H1 (cell line): ENCODE measurements at regions not wholly inside any gene's neighbourhood (a gene's known extent, or its start where the extent isn't known, plus 50 kb on each side); places are given as distances from the start of the nearest gene placed in this dataset.

Source experiments
- CTCF ChIA-PET: fragments of 300-600 bp; sonication (Branson Sonifier 250); formaldehyde crosslinking; loops from one replicate; lab custom pipeline; 2021; ENCODE audit not compliant: partially characterized antibody; lab: Charles Lee
- POLR2A ChIA-PET: fragments of 300-600 bp; sonication (Branson Sonifier 250); formaldehyde crosslinking; loops from one replicate; lab custom pipeline; 2021; ENCODE audit warnings: inconsistent platforms; ENCODE audit not compliant: partially characterized antibody; lab: Charles Lee
- DNase-seq, 2 experiments: peaks; one replicate each; pipeline versions ENCODE4 v3.0.0 to v3.0.0-alpha.2; 2010 to 2022; ENCODE audit warnings: low spot score in 2 of 2, low read depth in 1 of 2, mixed read lengths in 1 of 2
- FAIRE-seq: peaks from 2 replicates; lab custom pipeline; 2011; peaks lifted over from hg19 to GRCh38; lab: Jason Lieb, UNC
- H2AFZ ChIP-seq: 2 replicates; pipeline ENCODE4 v1.8.1; 2012; ENCODE audit warnings: low read length, inconsistent platforms
- H2AK5ac ChIP-seq: 2 replicates; pipeline ENCODE4 v1.6.1; 2013; ENCODE audit warnings: low read depth, low read length
- H2BK120ac ChIP-seq: replicated peaks from 2 replicates; pipeline ENCODE3; 2013; ENCODE audit warnings: low read depth, low read length, inconsistent platforms
- H2BK12ac ChIP-seq: 2 replicates; pipeline ENCODE4 v1.6.1; 2013; ENCODE audit warnings: low read depth, low read length
- H2BK15ac ChIP-seq: 2 replicates; pipeline ENCODE4 v1.6.1; 2013; ENCODE audit warnings: low read length
- H2BK20ac ChIP-seq: 2 replicates; pipeline ENCODE4 v1.6.1; 2013; ENCODE audit warnings: low read length
- H2BK5ac ChIP-seq: 2 replicates; pipeline ENCODE4 v1.6.1; 2013; ENCODE audit warnings: low read depth, low read length
- H3K14ac ChIP-seq: 2 replicates; pipeline ENCODE4 v1.6.1; 2013; ENCODE audit warnings: inconsistent platforms; ENCODE audit not compliant: insufficient read length
- H3K18ac ChIP-seq: 2 replicates; pipeline ENCODE4 v1.6.1; 2013; ENCODE audit warnings: low read length; ENCODE audit errors: extremely low read depth
- H3K23ac ChIP-seq: 2 replicates; pipeline ENCODE4 v1.6.1; 2013; ENCODE audit warnings: inconsistent platforms; ENCODE audit not compliant: insufficient read length
- H3K23me2 ChIP-seq: 2 replicates; pipeline ENCODE4 v1.6.1; 2013; ENCODE audit warnings: low read depth, low read length
- H3K27ac ChIP-seq: 2 replicates; pipeline ENCODE4 v1.6.1; 2011; ENCODE audit warnings: low read depth, low read length, inconsistent platforms
- H3K27me3 ChIP-seq, 4 experiments: replicated peaks in 1 of 4; 1 replicate in 1 of 4; 2 replicates in 3 of 4; pipeline versions ENCODE4 v1.6.1 to v1.8.1; 2011 to 2013; ENCODE audit warnings: low read length in 3 of 4, mild to moderate bottlenecking in 3 of 4, inconsistent platforms in 2 of 4, mixed read lengths in 2 of 4, moderate library complexity in 1 of 4; ENCODE audit not compliant: control insufficient read depth in 3 of 4, insufficient read depth in 3 of 4; ENCODE audit errors: extremely low read depth in 1 of 4
- H3K36me3 ChIP-seq, 4 experiments: 2 replicates each; pipeline versions ENCODE4 v1.6.1 to v1.8.1; 2011 to 2013; ENCODE audit warnings: mild to moderate bottlenecking in 4 of 4, low read length in 3 of 4, moderate library complexity in 2 of 4, control low read depth in 1 of 4, inconsistent platforms in 1 of 4; ENCODE audit not compliant: insufficient read depth in 4 of 4, control insufficient read depth in 2 of 4
- H3K4ac ChIP-seq: replicated peaks from 2 replicates; pipeline ENCODE3; 2013; ENCODE audit warnings: low read length, low read depth, mixed read lengths, inconsistent platforms; ENCODE audit not compliant: insufficient read length
- H3K4me1 ChIP-seq, 4 experiments: replicated peaks in 1 of 4; 1 replicate in 1 of 4; 2 replicates in 3 of 4; pipeline versions ENCODE4 v1.6.1 to v1.8.1; 2011 to 2013; ENCODE audit warnings: low read length in 3 of 4, inconsistent platforms in 2 of 4, mixed read lengths in 1 of 4; ENCODE audit not compliant: insufficient read depth in 4 of 4, control insufficient read depth in 3 of 4
- H3K4me2 ChIP-seq, 2 experiments: 2 replicates each; pipeline versions ENCODE4 v1.6.1 to v1.8.1; 2011 to 2013; ENCODE audit warnings: low read depth in 2 of 2, low read length in 2 of 2, control low read depth in 1 of 2, inconsistent platforms in 1 of 2, mild to moderate bottlenecking in 1 of 2; ENCODE audit not compliant: insufficient read depth in 1 of 2
- H3K4me3 ChIP-seq, 4 experiments: fragments of 200-600, 300-600 bp in 1 of 4; sonication (generic), shearing (Covaris generic), sonication (Bioruptor Twin) in 1 of 4; 2 replicates each; pipeline versions ENCODE4 v1.5.1 to v1.8.1; 2011 to 2016; ENCODE audit warnings: low read length in 4 of 4, low read depth in 3 of 4, control low read depth in 2 of 4, inconsistent platforms in 2 of 4, mild to moderate bottlenecking in 2 of 4, mixed read lengths in 1 of 4, moderate library complexity in 1 of 4; ENCODE audit not compliant: insufficient read depth in 2 of 4; ENCODE audit errors: extremely low read depth in 1 of 4
- H3K56ac ChIP-seq: replicated peaks from 2 replicates; pipeline ENCODE3; 2013; ENCODE audit warnings: low read depth, mild to moderate bottlenecking, mixed read lengths, low read length, inconsistent platforms; ENCODE audit not compliant: insufficient read length
- H3K79me1 ChIP-seq: 2 replicates; pipeline ENCODE4 v1.6.1; 2013; ENCODE audit warnings: low read depth, low read length, control low read depth
- H3K79me2 ChIP-seq, 2 experiments: 2 replicates each; pipeline versions ENCODE4 v1.6.1 to v1.8.1; 2012 to 2013; ENCODE audit warnings: low read length in 2 of 2, mild to moderate bottlenecking in 2 of 2, inconsistent platforms in 1 of 2; ENCODE audit not compliant: insufficient read depth in 2 of 2, control insufficient read depth in 1 of 2
- H3K9ac ChIP-seq, 4 experiments: replicated peaks in 1 of 4; 1 replicate in 1 of 4; 2 replicates in 3 of 4; pipeline versions ENCODE4 v1.6.1 to v1.8.1; 2011 to 2013; ENCODE audit warnings: low read depth in 3 of 4, low read length in 3 of 4, control low read depth in 2 of 4, mild to moderate bottlenecking in 2 of 4, moderate library complexity in 2 of 4, inconsistent platforms in 1 of 4; ENCODE audit errors: extremely low read depth in 1 of 4
- H3K9me3 ChIP-seq, 2 experiments: 2 replicates each; pipeline versions ENCODE4 v1.6.1 to v1.8.1; 2012 to 2013; ENCODE audit warnings: mild to moderate bottlenecking in 2 of 2, moderate library complexity in 2 of 2, control low read depth in 1 of 2, inconsistent platforms in 1 of 2, low read depth in 1 of 2, low read length in 1 of 2, mixed read lengths in 1 of 2; ENCODE audit not compliant: insufficient read depth in 2 of 2
- H4K20me1 ChIP-seq, 2 experiments: replicated peaks in 1 of 2; 2 replicates each; pipeline versions ENCODE3 to v1.8.1; 2011 to 2013; ENCODE audit warnings: inconsistent platforms in 2 of 2, low read length in 2 of 2, mild to moderate bottlenecking in 1 of 2; ENCODE audit not compliant: insufficient read depth in 2 of 2, control insufficient read depth in 1 of 2
- H4K5ac ChIP-seq: 2 replicates; pipeline ENCODE4 v1.6.1; 2013; ENCODE audit warnings: low read length, low read depth, mixed read lengths, inconsistent platforms; ENCODE audit not compliant: insufficient read length
- H4K8ac ChIP-seq: 2 replicates; pipeline ENCODE4 v1.8.0; 2013; ENCODE audit warnings: mild to moderate bottlenecking, moderate library complexity, low read length, inconsistent platforms; ENCODE audit not compliant: insufficient read depth; ENCODE audit errors: extremely low read depth
- H4K91ac ChIP-seq: replicated peaks from 2 replicates; pipeline ENCODE3; 2013; ENCODE audit warnings: low read length, mixed read lengths, inconsistent platforms; ENCODE audit not compliant: insufficient read length
- ASH2L ChIP-seq: fragments of 200-600, 300-600 bp; sonication (generic); IDR thresholded peaks from one replicate; pipeline ENCODE4 v1.7.1; 2017; ENCODE audit warnings: low read length
- BACH1 ChIP-seq: IDR thresholded peaks from 2 replicates; pipeline ENCODE4 v1.6.1; 2012; ENCODE audit warnings: low read length, improper control_type of control experiment
- CBX8 ChIP-seq: fragments of 300-800, 300-1000 bp; sonication (generic); IDR thresholded peaks from 2 replicates; pipeline ENCODE4 v1.7.1; 2016; ENCODE audit warnings: low read depth, low read length, borderline replicate concordance
- HDAC6 ChIP-seq: IDR thresholded peaks from one replicate; pipeline ENCODE4 v1.7.1; 2012; ENCODE audit warnings: low read depth, mild to moderate bottlenecking, inconsistent platforms, low read length, moderate library complexity
- NRF1 ChIP-seq: IDR thresholded peaks from 2 replicates; pipeline ENCODE4 v1.6.1; 2011; ENCODE audit warnings: mild to moderate bottlenecking, low read depth, low read length, improper control_type of control experiment
- RFX5 ChIP-seq: IDR thresholded peaks from 2 replicates; pipeline ENCODE4 v1.6.1; 2011; ENCODE audit warnings: low read depth, low read length, improper control_type of control experiment, borderline replicate concordance
- SIN3A ChIP-seq, 2 experiments: IDR thresholded peaks in 1 of 2; conservative IDR thresholded peaks in 1 of 2; 2 replicates each; pipeline ENCODE4 v1.6.1; 2011 to 2012; ENCODE audit warnings: low read length in 2 of 2, improper control_type of control experiment in 1 of 2, low read depth in 1 of 2, mild to moderate bottlenecking in 1 of 2
- SP2 ChIP-seq: IDR thresholded peaks from 2 replicates; pipeline ENCODE4 v1.6.1; 2012; ENCODE audit warnings: mild to moderate bottlenecking, low read length, inconsistent platforms
- WGBS, 2 experiments: shearing (Covaris generic) in 1 of 2; methylation state at CpG; one replicate each; pipeline versions ENCODE4 v1.1.6 to v1.1.7; 2013 to 2015; ENCODE audit warnings: low lambda C conversion rate in 2 of 2, mixed read lengths in 2 of 2, inconsistent platforms in 1 of 2, low coverage in 1 of 2, missing lambda C conversion rate in 1 of 2; ENCODE audit not compliant: insufficient replicate concordance in 2 of 2, insufficient coverage in 1 of 2, insufficient read length in 1 of 2; ENCODE audit errors: extremely low coverage in 1 of 2, missing lambda C conversion rate in 1 of 2; 5-methylcytosine and 5-hydroxymethylcytosine counted together

DNA sequence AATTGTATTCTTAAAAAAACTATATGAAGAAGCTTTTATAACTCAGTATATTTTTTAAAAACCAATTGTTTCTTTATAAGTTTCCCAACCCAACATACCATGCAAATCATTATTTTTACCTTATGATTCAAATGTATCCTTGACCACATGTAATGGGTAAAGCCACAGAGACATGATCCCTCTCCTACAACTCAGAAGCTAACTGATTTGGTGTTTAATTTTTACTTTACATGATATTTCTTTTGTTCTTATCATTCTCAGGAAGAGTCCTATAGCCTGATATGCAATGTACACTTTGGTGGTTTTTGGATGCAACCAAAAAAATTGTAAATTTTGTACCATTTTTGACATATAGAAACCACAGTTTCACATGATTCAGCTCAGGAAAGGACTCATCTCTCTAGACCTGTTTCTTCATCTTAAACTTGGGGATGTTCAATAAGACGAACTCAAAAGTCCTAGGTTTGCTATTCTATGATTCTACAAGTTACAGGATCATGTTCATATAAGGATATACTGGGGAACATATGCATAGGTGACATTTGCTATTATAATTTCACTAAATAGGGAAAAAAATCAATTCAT, 85.2 kb upstream of the RBBP8 start:
- TF ChIP-seq RFX5 = no peak
- no peak for TF ChIP-seq CBX8
- TF ChIP-seq NRF1 = no peak
- no peak for TF ChIP-seq HDAC6
- no peak for TF ChIP-seq SP2
- TF ChIP-seq BACH1 = no peak
- TF ChIP-seq SIN3A (conservative IDR thresholded peaks at IDR 0.05 in 1 of 2, IDR thresholded peaks at IDR 0.05 in 1 of 2; ENCODE audit: low read depth in 1 of 2, low read length in 2 of 2) = no peak
- TF ChIP-seq ASH2L = no peak
- Histone ChIP-seq H2BK5ac (no peak overlapping the region), H2BK20ac (no peak overlapping the region), H3K4me3 (no peak overlapping the region), H3K56ac (no peak overlapping the region), H4K5ac (no peak overlapping the region), H2BK12ac (no peak overlapping the region), H3K27me3 (no peaks in the 10 kb centered on the region), H3K23ac (no peak overlapping the region), H3K14ac (no peak overlapping the region), H2AFZ (no peak overlapping the region), H3K4ac (no peak overlapping the region), H2AK5ac (no peak overlapping the region), H3K9ac (no peak overlapping the region), H3K9me3 (no peaks in the 10 kb centered on the region), H3K79me2 (no peaks in the 10 kb centered on the region), H3K4me1 (no peaks in the 10 kb centered on the region), H3K23me2 (no peaks in the 10 kb centered on the region), H3K4me2 (no peak overlapping the region), H3K27ac (no peak overlapping the region), H2BK15ac (no peak overlapping the region), H3K18ac (no peak overlapping the region), H3K36me3 (no peaks in the 10 kb centered on the region), H4K20me1 (no peaks in the 10 kb centered on the region), H4K91ac (no peak overlapping the region), H2BK120ac (no peak overlapping the region), H4K8ac (no peak overlapping the region), H3K79me1 (no peaks in the 10 kb centered on the region)
- CTCF ChIA-PET = interaction anchor here (1.1 to 2.6 kb wide), 5 partner anchors 12 to 531 kb away, joined by 3 to 9 read pairs (median 4); no protein-coding TSS in a partner anchor
- POLR2A ChIA-PET = interaction anchor here (0.6 to 1.7 kb wide), 2 partner anchors 9 to 81 kb away, joined by 6 read pairs; no protein-coding TSS in a partner anchor
- FAIRE-seq = no peak
- no peak for DNase-seq
- WGBS, 2 experiments = 39% methylated on average over 1 of the region's 1 CpG; no CpG with 5 or more reads in 1 of the 2 experiments
